ENCODE measurements at regions not wholly inside any gene's neighbourhood (a gene's known extent, or its start where the extent isn't known, plus 50 kb on each side); places are given as distances from the start of the nearest gene placed in this dataset.

DNA sequence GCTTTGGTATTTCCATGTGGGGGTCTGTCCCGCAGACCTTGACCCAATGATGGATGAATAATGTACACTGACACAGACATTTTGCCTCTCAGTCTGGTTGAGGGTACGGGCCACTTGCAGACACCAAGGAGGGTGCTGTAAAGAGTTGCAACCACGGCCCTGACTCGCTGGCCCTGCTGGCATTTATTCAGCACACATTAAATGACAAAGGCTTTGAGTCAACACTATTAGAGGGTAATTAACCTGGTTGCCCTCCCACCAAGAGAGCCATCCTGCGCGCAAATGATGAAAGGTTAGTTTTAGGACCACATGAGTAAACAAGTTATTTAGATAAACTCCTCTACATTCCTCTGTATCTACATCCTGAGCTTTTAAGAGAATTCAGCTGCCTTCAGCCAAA lies 308.9 kb upstream of the MMS22L start:
- Histone ChIP-seq H3K4me3 (ENCODE audit: low read depth, low read length) (no peak overlapping the region), H3K36me3 (ENCODE audit: control insufficient read depth, insufficient read depth, low read length) (no peaks in the 10 kb centered on the region), H3K27me3 (ENCODE audit: control insufficient read depth, insufficient read depth, low read length) (no peaks in the 10 kb centered on the region)
- DNase-seq (ENCODE audit: low read depth) = no peak
- FAIRE-seq = no peak
- TF ChIP-seq, protein P1, sequence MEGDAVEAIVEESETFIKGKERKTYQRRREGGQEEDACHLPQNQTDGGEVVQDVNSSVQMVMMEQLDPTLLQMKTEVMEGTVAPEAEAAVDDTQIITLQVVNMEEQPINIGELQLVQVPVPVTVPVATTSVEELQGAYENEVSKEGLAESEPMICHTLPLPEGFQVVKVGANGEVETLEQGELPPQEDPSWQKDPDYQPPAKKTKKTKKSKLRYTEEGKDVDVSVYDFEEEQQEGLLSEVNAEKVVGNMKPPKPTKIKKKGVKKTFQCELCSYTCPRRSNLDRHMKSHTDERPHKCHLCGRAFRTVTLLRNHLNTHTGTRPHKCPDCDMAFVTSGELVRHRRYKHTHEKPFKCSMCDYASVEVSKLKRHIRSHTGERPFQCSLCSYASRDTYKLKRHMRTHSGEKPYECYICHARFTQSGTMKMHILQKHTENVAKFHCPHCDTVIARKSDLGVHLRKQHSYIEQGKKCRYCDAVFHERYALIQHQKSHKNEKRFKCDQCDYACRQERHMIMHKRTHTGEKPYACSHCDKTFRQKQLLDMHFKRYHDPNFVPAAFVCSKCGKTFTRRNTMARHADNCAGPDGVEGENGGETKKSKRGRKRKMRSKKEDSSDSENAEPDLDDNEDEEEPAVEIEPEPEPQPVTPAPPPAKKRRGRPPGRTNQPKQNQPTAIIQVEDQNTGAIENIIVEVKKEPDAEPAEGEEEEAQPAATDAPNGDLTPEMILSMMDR (IDR thresholded peaks at IDR 0.05; ENCODE audit: insufficient read depth, low read length, severe bottlenecking) = no peak

DNA sequence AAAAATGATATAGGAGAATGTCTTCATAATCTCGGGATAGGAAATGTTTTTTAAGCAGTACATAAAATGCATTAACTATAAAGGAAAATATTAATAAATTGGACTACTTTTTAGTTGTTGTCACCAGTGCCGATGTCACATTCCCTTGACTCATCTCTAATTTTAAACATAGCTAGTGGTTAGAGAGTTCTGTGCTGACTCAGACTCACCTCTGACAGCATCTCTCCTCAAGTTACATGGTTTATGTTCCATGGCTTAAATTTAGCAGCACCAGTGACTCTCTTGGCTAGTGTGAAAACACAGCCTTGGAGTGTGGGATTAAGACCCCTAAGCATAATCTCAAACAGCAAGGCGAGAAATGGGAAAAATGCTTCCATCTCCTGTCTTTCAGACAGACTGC lies 311.8 kb upstream of the MMS22L start:
- TF ChIP-seq, protein P1 (IDR thresholded peaks at IDR 0.05; ENCODE audit: insufficient read depth, low read length, severe bottlenecking) = no peak
- DNase-seq (ENCODE audit: low read depth) = peak; percentile 13
- Histone ChIP-seq H3K36me3 (ENCODE audit: control insufficient read depth, insufficient read depth, low read length) (no peaks in the 10 kb centered on the region), H3K27me3 (ENCODE audit: control insufficient read depth, insufficient read depth, low read length) (no peaks in the 10 kb centered on the region), H3K4me3 (ENCODE audit: low read depth, low read length) (no peak overlapping the region)
- FAIRE-seq = no peak

- Histone ChIP-seq H3K27me3 (ENCODE audit: control insufficient read depth, insufficient read depth, low read length) (no peaks in the 10 kb centered on the region), H3K36me3 (ENCODE audit: control insufficient read depth, insufficient read depth, low read length) (no peaks in the 10 kb centered on the region), H3K4me3 (ENCODE audit: low read depth, low read length) (no peak overlapping the region)
- no peak for FAIRE-seq
- TF ChIP-seq, protein P1 (IDR thresholded peaks at IDR 0.05; ENCODE audit: insufficient read depth, low read length, severe bottlenecking) = no peak
- DNase-seq (ENCODE audit: low read depth) = no peak
Measured at GRCh38 chr6:97621111-97621510, 338.1 kb upstream of the MMS22L start.

DNA sequence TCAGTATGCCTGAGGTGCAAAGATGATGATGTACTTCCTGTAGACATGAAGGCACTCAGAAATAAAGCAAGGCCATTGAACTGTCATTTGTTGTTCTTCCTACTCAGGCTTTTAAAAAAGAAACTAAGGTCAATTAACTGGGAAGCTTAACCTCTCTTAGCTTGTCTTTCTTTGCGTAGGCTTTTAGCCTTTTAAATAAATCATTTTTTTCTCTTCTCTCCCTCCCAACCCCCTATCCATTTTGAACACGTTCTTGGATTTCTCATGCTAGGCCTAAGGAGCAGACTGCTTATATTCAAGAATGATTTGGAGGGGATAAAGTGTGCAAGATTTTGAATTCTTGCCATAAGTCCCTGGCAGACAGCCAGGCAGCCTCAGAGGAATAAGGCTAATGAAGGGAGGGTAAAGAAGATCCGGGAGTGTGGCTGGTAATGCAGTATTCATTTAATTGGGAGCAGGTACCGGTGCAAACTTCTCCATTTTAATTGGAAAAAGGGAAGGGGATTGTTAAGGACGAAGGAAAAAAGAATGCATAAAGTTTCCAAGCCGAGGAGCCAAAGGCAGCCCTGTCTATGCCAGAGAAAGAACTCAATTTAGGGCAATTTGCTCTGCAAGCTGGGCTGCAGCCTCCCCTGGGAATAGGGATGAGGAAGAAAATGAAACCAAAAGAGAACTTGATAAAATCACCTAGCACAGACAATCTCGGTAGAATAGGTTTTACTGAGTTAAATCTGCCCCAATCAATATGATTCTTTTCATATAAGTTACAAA lies 343.8 kb upstream of the MMS22L start:
- FAIRE-seq = no peak
- DNase-seq (ENCODE audit: low read depth) = no peak
- H3K4me3 ChIP-seq (ENCODE audit: low read depth, low read length) = no peak overlapping the region
- no peaks in the 10 kb centered on the region for H3K36me3 ChIP-seq (ENCODE audit: control insufficient read depth, insufficient read depth, low read length)
- no peaks in the 10 kb centered on the region for H3K27me3 ChIP-seq (ENCODE audit: control insufficient read depth, insufficient read depth, low read length)
- TF ChIP-seq, protein P1 (IDR thresholded peaks at IDR 0.05; ENCODE audit: insufficient read depth, low read length, severe bottlenecking) = no peak

DNA sequence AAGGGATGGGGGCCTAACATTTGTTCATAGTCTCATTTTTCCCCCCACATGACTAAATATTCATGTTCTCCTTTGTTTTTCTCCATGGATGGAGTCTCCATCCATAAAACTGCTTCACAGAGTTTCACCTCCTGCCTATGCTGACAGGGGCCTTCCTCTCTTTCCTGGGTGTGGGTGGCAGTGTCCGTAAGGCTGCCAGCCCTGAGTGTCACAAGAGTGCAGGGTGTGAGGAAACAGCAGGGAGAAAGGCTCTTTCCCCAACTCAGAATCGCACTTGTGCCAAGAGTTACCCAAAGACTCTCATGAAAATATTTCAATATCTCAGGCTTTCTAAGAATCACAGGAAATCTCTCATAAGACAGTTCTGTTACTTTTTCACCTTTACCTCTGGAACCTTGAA lies 346.2 kb upstream of the MMS22L start:
- no peak overlapping the region for H3K4me3 ChIP-seq (ENCODE audit: low read depth, low read length)
- H3K27me3 ChIP-seq (ENCODE audit: control insufficient read depth, insufficient read depth, low read length) = no peaks in the 10 kb centered on the region
- TF ChIP-seq, protein P1 (IDR thresholded peaks at IDR 0.05; ENCODE audit: insufficient read depth, low read length, severe bottlenecking) = no peak
- FAIRE-seq (no peak), DNase-seq (ENCODE audit: low read depth) (no peak)
- H3K36me3 ChIP-seq (ENCODE audit: control insufficient read depth, insufficient read depth, low read length) = no peaks in the 10 kb centered on the region

- DNase-seq (ENCODE audit: low read depth) (peak; percentile 65), FAIRE-seq (no peak)
Measured at GRCh38 chr6:97630604-97631003, 347.6 kb upstream of the MMS22L start.

More at GRCh38 chr6:97630604-97631003, 347.6 kb upstream of the MMS22L start:
- TF ChIP-seq, protein P1 (IDR thresholded peaks at IDR 0.05; ENCODE audit: insufficient read depth, low read length, severe bottlenecking) = no peak
- no peaks in the 10 kb centered on the region for H3K27me3 ChIP-seq (ENCODE audit: control insufficient read depth, insufficient read depth, low read length)
- H3K4me3 ChIP-seq (ENCODE audit: low read depth, low read length) = no peak overlapping the region
- H3K36me3 ChIP-seq (ENCODE audit: control insufficient read depth, insufficient read depth, low read length) = no peaks in the 10 kb centered on the region

Data from bronchial epithelial cell (primary cell).